ENCODE measurements at regions not wholly inside any gene's neighbourhood (a gene's known extent, or its start where the extent isn't known, plus 50 kb on each side); places are given as distances from the start of the nearest gene placed in this dataset.

- no peak for TF ChIP-seq GABPA (IDR thresholded peaks at IDR 0.05; ENCODE audit: borderline replicate concordance, insufficient read depth, low read length)
Measured at GRCh38 chr2:221689140-221689539, 117.0 kb upstream of the EPHA4 start (continued).

GRCh38 chr2:221680548-221680947 lies 108.4 kb upstream of the EPHA4 start:
- Histone ChIP-seq H2BK5ac (ENCODE audit: low read depth, low read length) (no peak overlapping the region), H4K20me1 (replicated peaks in 1 of 2; ENCODE audit: control insufficient read depth in 1 of 2, insufficient read depth in 2 of 2, low read length in 2 of 2) (no peaks in the 10 kb centered on the region), H4K5ac (ENCODE audit: insufficient read length, low read depth, low read length) (no peak overlapping the region), H3K4me3 (ENCODE audit: extremely low read depth in 1 of 4, insufficient read depth in 2 of 4, low read depth in 3 of 4, low read length in 4 of 4) (no peak overlapping the region; a peak in 1 of 8 replicates), H3K9me3 (ENCODE audit: insufficient read depth in 2 of 2, low read depth in 1 of 2, low read length in 1 of 2) (no peaks in the 10 kb centered on the region), H3K4ac (replicated peaks; ENCODE audit: insufficient read length, low read depth, low read length) (no peak overlapping the region), H3K4me1 (replicated peaks in 1 of 4; ENCODE audit: control insufficient read depth in 3 of 4, insufficient read depth in 4 of 4, low read length in 3 of 4) (peaks cover 0 to 21% (median 0%) of the 10 kb centered on the region in 4 experiments; a peak in 3 of 7 replicates), H3K14ac (ENCODE audit: insufficient read length) (no peak overlapping the region), H3K23ac (ENCODE audit: insufficient read length) (no peak overlapping the region), H3K79me1 (ENCODE audit: low read depth, low read length) (no peaks in the 10 kb centered on the region), H2BK15ac (ENCODE audit: low read length) (no peak overlapping the region), H3K4me2 (ENCODE audit: insufficient read depth in 1 of 2, low read depth in 2 of 2, low read length in 2 of 2) (no peak overlapping the region), H3K27ac (ENCODE audit: low read depth, low read length) (no peak overlapping the region), H3K23me2 (ENCODE audit: low read depth, low read length) (no peaks in the 10 kb centered on the region), H2BK20ac (ENCODE audit: low read length) (no peak overlapping the region), H3K56ac (replicated peaks; ENCODE audit: insufficient read length, low read depth, low read length) (no peak overlapping the region), H3K79me2 (ENCODE audit: control insufficient read depth in 1 of 2, insufficient read depth in 2 of 2, low read length in 2 of 2) (no peaks in the 10 kb centered on the region), H2AFZ (ENCODE audit: low read length) (no peak overlapping the region), H3K9ac (replicated peaks in 1 of 4; ENCODE audit: extremely low read depth in 1 of 4, low read depth in 3 of 4, low read length in 3 of 4) (no peak overlapping the region), H2AK5ac (ENCODE audit: low read depth, low read length) (no peak overlapping the region), H2BK120ac (replicated peaks; ENCODE audit: low read depth, low read length) (no peak overlapping the region), H4K8ac (ENCODE audit: extremely low read depth, insufficient read depth, low read length) (no peak overlapping the region), H2BK12ac (ENCODE audit: low read depth, low read length) (no peak overlapping the region), H3K36me3 (ENCODE audit: control insufficient read depth in 2 of 4, insufficient read depth in 4 of 4, low read length in 3 of 4) (no peaks in the 10 kb centered on the region), H4K91ac (replicated peaks; ENCODE audit: insufficient read length, low read length) (no peak overlapping the region), H3K27me3 (replicated peaks in 1 of 4; ENCODE audit: control insufficient read depth in 3 of 4, extremely low read depth in 1 of 4, insufficient read depth in 3 of 4, low read length in 3 of 4) (no peaks in the 10 kb centered on the region), H3K18ac (ENCODE audit: extremely low read depth, low read length) (no peak overlapping the region)
- FAIRE-seq (no peak), DNase-seq (ENCODE audit: low read depth in 1 of 2, low spot score in 2 of 2) (no peak)
- TF ChIP-seq CBX5 (IDR thresholded peaks at IDR 0.05; ENCODE audit: low read depth, low read length) (no peak), USF2 (IDR thresholded peaks at IDR 0.05; ENCODE audit: low read length) (no peak), SP1 (IDR thresholded peaks at IDR 0.05; ENCODE audit: low read depth, low read length) (no peak), JUND (IDR thresholded peaks at IDR 0.05; ENCODE audit: low read length) (no peak), MAFK (IDR thresholded peaks at IDR 0.05; ENCODE audit: low read depth, low read length) (no peak)
- ChIA-PET POLR2A (ENCODE audit: partially characterized antibody) (no interaction called here), CTCF (ENCODE audit: partially characterized antibody) (interaction anchor here (0.6 kb wide), 1 partner anchor 112 kb away, joined by 3 read pairs; no protein-coding TSS in a partner anchor)

Data from H1 (cell line).